ENCODE measurements at regions not wholly inside any gene's neighbourhood (a gene's known extent, or its start where the extent isn't known, plus 50 kb on each side); places are given as distances from the start of the nearest gene placed in this dataset.
"Not testable (repeated sequence)": the region's sequence is repeated elsewhere in the genome, so short reads cannot be mapped to it uniquely, and the experiment has no call there.

DNA sequence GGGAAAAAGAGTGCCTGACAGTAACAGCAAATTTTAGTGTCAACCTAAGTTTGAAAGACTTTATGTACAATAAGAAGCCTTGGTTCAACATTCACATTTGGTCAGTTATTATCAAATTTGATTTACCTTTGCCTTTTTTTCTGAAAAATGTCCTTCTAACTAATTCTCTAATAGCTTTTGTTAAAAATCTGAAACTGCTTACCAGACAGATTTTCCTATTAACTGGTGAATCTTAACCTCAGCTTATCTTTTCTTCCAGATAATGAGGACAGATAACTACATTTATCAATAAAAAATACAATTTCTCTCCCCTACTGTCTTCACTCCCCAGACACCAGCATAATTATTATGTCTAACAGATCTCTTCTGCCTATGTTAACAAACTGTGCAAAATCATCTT is 988.5 kb downstream of the CDH18 start:
- no peak for DNase-seq

DNA sequence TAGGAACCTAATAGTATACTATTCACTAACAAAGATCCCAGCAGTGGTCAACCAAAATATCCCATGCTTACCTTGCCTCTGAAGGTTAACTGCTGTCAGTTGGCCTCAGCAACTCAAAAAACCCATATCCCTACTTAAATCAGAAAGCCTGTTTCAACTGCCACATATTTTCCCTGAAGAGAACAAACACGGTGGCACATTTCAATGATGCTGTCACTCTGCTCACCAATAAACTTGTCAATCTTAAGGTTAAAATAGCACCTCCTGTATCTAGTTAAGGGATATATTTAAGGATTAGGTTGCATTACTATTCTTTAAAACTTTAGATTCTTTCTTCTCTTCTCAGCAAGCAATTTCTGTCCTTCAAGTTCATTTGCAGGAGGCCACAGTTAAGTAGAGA is 986.9 kb downstream of the CDH18 start:
- no peak for DNase-seq

DNA sequence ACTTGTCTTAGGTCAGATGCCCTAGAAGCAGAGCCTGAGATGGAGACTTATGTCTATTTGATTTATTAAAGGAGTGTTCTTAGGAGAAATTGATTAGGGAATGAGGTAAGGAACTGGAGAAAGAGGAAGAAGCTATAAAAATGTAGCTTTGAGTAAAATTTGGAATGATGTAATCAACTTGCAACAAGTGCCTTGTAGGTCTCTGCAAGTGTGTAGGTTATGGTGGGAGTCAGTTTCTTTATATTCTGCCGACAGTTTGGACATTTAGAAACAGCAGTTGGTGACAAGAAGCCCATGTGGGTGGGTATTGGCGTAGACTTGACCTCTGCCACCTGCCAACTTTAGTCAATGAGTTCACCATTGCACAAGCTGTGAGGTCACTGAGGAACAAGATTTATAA is 986.5 kb downstream of the CDH18 start:
- DNase-seq: no peak

DNA sequence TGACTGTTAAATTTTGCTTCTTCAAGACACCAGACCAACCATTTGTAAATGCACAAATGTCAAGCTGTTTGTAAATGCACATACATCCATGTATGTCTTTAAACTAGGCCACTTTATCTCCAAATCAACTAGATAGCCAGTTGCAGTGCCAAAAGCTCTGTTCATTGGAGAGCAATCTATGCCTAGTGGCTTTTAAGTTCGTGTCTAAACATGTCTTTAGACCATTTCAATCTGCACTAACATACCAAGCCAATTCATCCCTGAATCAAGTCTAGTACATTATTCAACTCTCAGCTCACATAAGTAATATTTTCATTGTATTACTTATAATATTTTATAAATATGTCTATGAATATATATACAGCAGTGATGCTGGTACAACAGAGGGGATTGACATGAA is 985.9 kb downstream of the CDH18 start:
- DNase-seq: no peak

DNA sequence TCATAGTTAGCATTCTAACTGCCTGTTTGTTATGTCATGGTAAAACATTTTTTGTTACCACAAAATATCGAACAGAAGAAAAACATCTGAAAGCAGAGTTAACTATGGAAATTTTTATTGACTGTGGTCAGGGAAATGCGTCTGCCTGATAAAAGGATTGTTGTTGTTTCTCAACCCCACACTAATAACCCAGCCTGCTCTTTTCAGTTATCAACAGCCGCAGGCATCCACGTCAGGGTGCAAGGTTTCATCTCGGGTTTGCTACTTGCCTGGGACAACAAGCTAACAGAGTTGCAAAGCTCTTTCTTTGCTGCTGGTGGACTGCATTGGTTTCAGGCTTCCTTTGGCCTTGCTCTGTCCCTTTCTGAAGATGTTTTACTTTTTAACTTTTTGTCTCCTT is 969.2 kb downstream of the CDH18 start:
- peak; percentile 25 for DNase-seq

DNA sequence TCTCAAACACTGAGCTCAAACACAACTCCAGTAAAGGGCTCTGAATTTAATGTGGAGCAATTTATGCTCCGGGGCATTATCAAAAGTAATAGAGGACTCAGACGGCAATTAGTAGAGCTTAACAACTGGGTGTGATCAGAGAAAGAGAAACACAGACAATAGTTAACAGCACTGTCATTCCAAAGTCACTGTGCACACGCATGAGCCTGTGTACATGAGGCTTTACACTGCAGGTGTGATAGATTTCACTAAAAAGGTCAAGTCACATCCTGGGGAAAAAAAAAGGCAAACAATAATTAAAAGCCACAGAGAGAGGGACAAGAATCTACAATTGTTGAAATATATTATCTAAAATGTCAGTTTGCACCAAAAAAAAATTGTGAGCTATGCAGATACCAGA is 956.5 kb downstream of the CDH18 start:
- DNase-seq: no peak

DNA sequence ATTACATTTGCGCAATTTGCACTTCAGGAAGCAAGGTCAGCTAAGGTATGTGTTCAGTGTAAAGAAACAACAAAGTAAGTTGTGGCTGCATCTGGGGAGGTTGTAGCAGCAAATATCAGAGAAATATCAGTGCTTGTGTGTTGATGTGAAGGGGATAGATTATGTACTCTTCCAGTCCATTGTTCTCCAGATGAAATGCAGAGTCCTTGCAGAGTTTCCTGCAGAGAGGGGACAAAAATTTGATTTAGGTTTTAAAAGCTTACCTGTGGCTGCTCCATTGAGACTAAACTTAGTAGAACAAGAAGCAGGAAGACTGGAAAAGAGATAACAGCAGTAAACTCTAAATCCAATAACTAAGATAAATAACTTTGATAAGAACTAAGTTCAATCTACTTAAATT is 952.2 kb downstream of the CDH18 start:
- DNase-seq: no peak

DNA sequence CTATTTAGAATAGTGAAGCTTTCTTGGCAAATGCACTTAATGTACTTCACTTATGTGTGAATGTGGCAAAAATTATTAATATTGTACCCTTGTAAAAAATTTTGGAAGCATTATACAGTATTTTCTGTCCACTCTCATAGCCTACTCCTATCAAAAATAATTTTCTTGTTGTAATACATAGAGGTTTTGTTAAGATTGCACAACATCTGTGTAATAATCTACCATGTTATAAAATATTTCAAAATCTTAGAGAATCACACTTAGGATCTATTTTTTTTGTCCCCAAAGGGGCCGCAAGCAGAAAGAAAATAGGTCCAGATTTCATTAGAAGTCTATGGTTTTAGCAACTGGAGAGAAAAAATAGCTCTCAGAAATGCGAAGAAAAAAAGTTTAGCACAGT is 945.9 kb downstream of the CDH18 start:
- no peak for DNase-seq

DNA sequence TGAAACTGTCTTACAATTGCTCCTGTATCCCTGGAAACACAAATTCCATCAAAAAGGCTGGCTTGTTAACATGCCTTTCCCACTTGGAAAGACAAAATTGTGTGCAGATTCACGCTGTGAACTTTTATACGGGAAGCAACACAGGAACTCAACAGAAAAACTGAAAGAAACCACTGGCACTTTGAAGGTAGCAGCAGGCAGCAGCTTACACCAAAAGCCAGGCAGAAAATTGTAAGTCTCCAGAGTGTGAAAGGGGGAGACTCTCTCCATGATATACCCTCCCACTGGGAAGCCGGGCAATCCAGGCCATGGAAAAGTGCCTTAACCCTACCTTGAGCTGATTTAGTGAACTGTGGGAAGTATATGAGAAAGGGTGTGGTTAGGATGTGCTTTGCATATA is 943.7 kb downstream of the CDH18 start:
- DNase-seq: no peak

DNA sequence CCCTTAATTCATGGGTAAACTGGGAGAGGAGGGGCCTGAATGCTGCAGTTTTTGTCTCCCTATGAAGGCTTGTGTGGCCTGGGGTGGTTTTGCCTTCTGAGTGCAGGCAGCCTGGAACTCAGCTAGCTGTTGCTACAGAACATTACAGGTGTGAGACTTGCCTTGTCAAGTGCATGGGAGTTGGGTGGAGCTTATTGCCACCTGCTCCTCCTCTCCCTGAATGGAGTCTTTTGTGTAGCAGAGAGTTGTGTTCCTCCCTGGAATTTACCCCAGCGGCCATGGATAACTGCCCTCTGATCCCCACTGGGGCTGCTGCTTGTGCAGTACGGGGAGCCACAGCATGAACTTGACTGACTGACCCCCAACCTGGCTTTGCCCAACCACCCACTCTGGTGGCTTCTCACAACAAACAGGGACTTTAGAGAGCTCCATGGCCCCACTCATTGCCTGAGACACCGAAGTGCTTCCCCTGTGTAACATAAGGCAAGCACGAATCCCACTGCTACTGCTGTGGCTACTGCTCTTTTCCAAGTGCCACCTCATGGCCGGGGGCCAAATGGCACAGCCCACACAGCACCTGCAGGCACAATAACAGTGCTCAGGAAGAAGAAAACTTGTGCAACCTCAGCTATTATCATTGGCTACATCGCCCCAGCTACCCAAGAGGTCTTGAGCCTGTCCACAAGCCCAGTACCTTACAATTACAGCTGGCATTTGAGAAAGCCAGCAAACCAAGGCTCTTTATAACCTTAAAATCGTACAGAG is 942.9 kb downstream of the CDH18 start:
- no peak for DNase-seq

DNA sequence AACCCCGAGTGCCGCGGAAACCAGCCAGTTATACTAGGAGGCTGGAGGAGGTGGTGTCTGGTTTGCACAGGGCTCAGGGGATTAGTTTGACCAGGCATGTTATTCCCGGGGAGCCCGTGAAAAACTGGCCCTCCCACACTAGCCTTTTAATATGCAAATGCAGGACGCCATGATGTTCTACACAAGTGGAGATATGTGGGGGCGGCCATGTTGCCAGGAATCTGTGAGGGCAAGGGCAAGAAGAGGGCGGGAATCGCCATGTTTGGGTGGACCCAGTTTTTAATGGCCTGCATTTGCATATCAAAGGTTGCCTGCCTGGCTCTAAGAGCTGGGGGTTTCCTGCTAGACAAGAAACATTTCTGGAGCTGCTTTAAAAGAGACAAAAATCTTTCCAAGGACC is 940.7 kb downstream of the CDH18 start:
- no peak for DNase-seq

DNA sequence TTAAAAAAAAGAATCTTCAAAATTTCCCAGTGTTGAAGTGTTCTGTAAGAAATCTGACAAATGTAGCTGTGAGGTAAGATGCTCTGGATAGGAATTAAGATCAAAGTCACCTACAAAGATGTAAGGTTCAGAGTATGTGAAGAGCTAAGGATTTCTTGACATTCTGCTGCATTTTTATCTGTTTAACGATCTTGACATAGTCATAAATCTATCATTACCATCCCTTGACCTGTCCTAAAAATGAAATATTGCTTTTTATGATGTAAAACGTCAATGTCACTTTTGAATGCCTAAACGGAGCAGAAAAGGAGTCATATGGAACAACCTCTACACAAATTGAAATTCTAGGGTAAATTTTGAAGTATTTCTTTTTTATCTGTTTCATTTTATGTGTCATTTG is 939.3 kb downstream of the CDH18 start:
- no peak for DNase-seq

DNA sequence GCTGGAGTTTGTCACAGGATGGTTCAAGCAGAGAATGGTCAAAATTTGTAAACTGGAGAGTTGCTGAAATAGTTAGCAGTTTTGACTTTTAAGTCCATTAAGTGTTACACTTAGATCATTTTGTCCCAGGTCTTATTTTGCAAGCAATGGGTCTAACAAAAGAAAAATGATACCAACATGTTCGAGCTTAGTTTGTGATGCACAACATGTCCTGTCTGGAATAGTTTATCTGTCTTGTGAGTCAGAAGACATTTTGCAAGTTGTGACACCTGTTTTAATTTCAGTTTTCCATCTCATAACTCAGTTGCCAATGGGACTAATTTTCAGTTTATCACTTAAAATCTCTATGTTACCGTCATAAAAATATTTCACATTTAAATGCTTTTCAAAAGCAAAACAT is 929.8 kb downstream of the CDH18 start:
- DNase-seq: no peak

DNA sequence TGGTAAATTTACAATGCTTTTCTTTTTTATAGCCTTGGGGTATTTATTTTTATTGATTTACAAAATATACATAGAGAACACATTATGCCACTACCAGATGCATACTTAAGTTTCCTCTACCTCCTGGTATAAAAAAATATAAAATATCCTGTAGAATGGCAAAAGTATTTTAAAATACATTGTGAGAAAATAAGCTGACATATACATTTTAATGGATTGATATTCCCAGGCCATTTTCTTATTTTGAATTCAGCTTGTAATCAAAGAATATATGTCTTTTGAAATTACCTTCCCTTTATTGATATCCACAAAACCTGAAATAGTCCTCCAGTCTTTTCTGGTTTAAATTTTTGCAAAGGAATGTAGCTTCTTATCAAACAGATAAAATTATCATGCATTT is 923.9 kb downstream of the CDH18 start:
- no peak for DNase-seq

DNA sequence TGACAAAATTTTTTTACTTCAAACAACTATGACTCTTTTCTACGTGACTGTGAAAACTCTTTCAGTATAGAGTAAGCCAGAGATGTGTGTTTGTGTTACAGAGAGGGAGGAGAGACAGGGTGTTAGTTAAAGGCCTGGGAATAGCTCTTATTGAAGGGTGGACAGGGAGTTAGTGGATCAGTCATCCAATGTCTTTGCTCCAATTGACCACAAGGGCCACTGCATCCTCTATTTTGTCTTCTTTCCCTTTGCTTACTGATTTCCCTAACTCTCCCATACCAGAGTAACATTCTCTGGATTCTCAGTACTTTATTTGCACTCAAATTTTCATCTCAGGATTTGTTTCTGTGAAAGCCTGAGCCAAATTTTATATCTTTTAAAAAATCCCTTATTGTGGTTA is 920.3 kb downstream of the CDH18 start:
- no peak for DNase-seq

DNA sequence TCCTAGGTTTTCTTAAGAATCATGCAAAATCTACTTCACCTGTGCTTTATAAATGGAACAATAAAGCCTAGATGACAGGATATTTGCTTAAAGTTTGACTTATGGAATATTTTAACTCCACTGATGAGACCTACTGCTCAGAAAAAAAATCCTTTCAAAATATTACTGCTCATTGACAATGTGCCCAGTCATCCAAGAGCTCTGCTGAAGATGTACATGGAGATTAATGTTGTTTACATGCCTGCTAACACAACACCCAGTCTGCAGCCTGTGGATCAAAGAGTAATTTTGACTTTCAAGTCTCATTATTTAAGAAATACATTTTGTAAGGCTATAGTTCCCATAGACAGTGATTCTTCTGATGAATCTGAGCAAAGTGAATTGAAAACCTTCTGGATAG is 889.6 kb downstream of the CDH18 start:
- no peak for DNase-seq

DNA sequence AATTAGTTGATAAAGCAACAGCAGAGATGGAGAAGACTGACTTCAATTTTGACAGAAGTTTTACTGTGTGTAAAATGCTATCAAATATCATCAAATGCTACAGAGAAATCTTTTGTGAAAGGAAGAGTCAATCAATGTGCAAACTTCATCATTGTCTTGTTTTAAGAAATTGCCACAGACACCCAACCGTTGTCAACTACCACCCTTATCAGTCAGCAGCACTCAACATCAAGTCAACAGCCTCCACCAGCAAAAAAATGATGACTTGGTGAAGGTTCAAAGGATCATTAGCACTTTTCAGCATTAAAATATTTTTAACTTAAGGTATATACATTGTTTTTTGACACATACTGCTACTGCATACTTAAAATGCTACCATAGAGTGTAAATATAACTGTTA is 888.8 kb downstream of the CDH18 start:
- peak; percentile 2 for DNase-seq

DNA sequence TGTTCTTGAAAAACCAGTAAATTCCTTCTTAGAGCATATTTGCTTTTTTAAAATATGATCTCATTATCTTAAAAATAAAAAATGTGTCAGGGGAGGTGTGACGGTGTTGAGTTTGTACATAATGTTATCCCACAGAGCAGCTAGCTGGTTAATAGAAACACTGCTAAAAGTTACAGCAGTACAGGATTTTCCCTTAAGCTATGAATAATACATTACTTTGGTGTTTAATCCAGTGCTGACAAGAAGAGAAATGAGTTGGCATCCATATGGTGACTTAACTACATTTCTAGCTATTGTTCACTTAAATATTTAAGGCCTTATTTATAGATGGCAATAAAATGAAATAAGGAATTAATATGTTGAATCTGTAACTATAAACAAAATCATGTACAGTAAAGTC is 883.1 kb downstream of the CDH18 start:
- DNase-seq: no peak

DNA sequence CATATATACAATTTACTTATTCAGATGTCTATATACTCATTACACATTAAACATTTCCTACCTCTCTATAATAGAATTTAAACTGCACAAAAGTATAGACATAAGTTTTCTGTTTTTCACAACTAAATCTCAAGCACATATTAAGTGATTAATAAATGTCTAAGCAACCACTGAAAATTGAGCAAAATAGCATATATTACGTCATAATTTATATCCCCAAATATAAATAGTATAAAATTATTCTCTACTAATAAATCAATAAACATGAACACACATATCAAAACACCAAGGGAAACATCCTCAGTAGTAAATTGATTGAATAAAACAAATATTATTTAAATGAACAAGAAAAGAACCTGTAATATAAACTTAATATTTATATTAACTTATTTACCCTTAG is 865.1 kb downstream of the CDH18 start:
- no peak for DNase-seq

DNA sequence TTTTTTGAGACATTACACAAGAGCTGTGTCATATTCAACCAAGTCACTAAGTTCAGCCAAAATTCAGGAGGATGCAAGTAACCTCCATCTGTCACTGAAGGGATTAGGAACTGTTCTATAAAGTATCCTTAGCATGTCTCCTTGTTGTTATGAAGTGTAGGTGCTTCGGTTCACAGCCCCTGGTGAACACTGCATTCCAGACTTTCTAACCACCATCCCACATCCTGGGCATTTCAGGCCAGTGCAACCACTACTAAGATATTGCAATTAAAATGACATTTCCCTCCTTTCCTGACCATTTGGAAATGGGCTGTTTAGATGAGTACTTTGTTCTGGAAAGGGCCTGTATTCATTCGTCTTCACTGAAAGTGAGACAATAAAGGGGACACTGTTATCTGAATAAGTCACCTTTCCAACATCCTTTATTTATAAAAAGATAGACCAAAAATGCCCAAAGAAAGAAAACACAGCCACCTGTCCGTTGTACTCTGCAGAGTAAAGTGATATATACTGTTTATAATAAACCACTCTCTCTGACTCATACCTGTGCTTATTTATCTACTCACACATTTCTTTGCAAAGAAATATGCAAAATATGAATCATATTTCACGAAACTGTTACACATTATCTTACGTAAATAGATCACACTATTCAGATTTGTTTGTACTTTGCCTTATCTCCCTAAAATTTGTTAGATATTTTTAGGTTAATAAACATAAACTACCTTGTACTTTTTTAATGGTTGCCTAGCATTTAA is 861.9 kb downstream of the CDH18 start:
- DNase-seq: no peak

DNA sequence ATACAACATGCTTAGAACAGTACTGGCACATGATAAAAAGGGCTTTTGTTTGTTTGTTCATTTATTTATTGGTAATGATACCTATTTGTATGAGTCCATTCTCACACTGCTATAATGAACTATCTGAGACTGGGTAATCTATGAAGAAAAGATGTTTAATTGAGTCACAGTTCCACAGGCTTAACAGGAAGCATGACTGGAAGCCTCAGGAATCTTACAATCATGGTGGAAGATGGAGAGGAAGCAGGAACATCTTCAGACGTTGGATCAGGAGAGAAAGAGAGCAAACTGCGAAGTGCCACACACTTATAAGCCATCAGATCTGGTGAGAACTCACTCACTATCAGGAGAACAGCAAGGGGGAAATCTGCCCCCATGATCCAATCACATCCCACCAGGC is 847.7 kb downstream of the CDH18 start:
- no peak for DNase-seq

DNA sequence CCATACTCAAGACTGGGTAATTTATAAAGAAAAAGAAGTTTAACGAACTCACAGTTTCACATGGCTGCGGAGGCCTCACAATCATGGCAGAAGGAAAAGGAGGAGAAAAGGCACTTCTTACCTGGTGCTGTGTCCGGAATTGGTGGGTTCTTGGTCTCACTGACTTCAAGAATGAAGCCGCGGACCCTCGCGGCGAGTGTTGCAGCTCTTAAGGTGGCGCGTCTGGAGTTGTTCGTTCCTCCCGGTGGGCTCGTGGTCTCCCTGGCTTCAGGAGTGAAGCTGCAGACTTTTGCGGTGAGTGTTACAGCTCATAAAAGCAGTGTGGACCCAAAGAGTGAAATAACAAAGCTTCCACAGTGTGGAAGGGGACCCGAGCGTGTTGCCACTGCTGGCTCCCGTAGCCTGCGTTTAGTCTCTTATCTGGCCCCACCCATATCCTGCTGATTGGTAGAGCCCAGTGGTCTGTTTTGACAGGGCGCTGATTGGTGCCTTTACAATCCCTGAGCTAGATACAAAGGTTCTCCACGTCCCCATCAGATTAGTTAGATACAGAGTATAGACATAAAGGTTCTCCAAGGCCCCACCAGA is 846.0 kb downstream of the CDH18 start:
- not testable (repeated sequence) for DNase-seq

DNA sequence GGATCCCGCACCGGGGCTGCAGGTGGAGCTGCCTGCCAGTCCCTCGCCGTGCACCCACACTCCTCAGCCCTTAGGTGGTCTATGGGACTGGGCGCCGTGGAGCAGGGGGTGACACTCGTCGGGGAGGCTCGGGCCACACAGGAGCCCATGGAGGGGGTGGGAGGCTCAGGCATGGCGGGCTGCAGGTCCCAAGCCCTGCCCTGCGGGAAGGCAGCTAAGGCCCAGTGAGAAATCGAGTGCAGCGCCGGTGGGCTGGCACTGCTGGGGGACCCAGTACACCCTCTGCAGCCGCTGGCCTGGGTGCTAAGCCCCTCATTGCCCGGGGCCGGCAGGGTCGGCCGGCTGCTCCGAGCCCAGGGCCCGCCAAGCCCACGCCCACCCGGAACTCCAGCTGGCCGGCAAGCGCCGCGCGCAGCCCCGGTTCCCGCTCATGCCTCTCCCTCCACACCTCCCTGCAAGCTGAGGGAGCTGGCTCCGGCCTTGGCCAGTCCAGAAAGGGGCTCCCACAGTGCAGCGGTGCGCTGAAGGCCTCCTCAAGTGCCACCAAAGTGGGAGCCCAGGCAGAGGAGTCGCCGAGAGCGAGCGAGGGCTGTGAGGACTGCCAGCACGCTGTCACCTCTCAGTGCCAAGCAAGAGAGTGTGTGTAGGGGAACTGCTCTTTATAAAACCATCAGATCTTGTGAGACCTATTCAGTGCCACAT is 845.1 kb downstream of the CDH18 start:
- DNase-seq: not testable (repeated sequence)

DNA sequence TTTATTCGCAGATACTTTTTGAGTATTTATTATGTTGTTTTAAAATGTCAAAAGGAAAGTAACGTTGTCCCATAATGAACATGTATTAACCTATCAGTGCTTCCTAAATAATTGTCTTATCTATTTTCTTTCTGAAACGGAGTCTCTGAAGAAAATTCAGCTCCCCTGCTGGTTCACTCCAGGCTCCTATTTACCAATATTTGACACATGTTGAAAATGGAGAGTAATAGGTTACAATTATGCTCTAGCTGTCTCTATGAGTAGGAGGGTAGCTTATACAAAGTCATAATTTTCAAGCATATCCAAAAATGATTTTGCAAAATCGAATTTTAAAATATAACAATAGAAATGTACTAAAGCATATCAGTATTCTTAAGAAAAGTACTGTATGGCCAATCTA is 844.1 kb downstream of the CDH18 start:
- no peak for DNase-seq
